GM23338 (cell line): ENCODE measurements at regions not wholly inside any gene's neighbourhood (a gene's known extent, or its start where the extent isn't known, plus 50 kb on each side); places are given as distances from the start of the nearest gene placed in this dataset.

ENCODE experiments used
- ATAC-seq: fragments of 200-7000 bp; cut with Tn5 transposase; 3 replicates; pipeline ENCODE4 v1.9.1; 2020
- DNase-seq: peaks from one replicate; pipeline ENCODE4 v3.0.0-alpha.2; 2015; ENCODE audit warnings: low spot score
- H2AFZ ChIP-seq: fragments of 200-600 bp; sonication (generic); 2 replicates; pipeline ENCODE4 v1.8.0; 2016; ENCODE audit warnings: antibody characterized with exemption, mild to moderate bottlenecking, moderate library complexity
- H3F3A ChIP-seq: fragments of 200-600 bp; sonication (generic); replicated peaks from 2 replicates; pipeline ENCODE4 v1.8.0; 2017; ENCODE audit warnings: antibody characterized with exemption, mixed run types, low read depth
- H3K27ac ChIP-seq: fragments of 200-600 bp; sonication (generic); 2 replicates; pipeline ENCODE4 v1.6.1; 2016; ENCODE audit warnings: low read depth
- H3K27me3 ChIP-seq: fragments of 200-600 bp; sonication (generic); 2 replicates; pipeline ENCODE4 v1.8.0; 2016; ENCODE audit warnings: mild to moderate bottlenecking, mixed run types, moderate library complexity; ENCODE audit not compliant: insufficient read depth
- H3K36me3 ChIP-seq: fragments of 200-600 bp; sonication (generic); 2 replicates; pipeline ENCODE4 v1.8.0; 2016; ENCODE audit warnings: mild to moderate bottlenecking; ENCODE audit not compliant: insufficient read depth
- H3K4me1 ChIP-seq: fragments of 200-600 bp; sonication (generic); 2 replicates; pipeline ENCODE4 v1.8.0; 2016; ENCODE audit warnings: mild to moderate bottlenecking, moderate library complexity; ENCODE audit not compliant: insufficient read depth
- H3K4me2 ChIP-seq: fragments of 200-600 bp; sonication (generic); 2 replicates; pipeline ENCODE4 v1.7.1; 2017; ENCODE audit warnings: mixed run types
- H3K4me3 ChIP-seq: fragments of 200-600 bp; sonication (generic); 2 replicates; pipeline ENCODE4 v1.6.1; 2016; ENCODE audit warnings: mixed run types
- H3K79me2 ChIP-seq: fragments of 200-600 bp; sonication (generic); replicated peaks from 2 replicates; pipeline ENCODE4 v1.8.0; 2017; ENCODE audit warnings: mild to moderate bottlenecking; ENCODE audit not compliant: insufficient read depth
- H3K9me2 ChIP-seq: fragments of 200-600 bp; sonication (generic); 2 replicates; pipeline ENCODE4 v1.8.0; 2017; ENCODE audit not compliant: insufficient read depth
- H4K20me1 ChIP-seq: fragments of 200-600 bp; sonication (generic); replicated peaks from 2 replicates; pipeline ENCODE4 v1.8.0; 2017; ENCODE audit warnings: mild to moderate bottlenecking; ENCODE audit not compliant: insufficient read depth
- H3K27ac Mint-ChIP-seq: 2 replicates; pipeline ENCODE4 v1.8.0; 2020; ENCODE audit warnings: inconsistent platforms, mild to moderate bottlenecking, moderate library complexity, mixed read lengths
- H3K27me3 Mint-ChIP-seq: 3 replicates; pipeline ENCODE4 v1.8.0; 2022; ENCODE audit warnings: low read depth, mild to moderate bottlenecking, moderate library complexity, mixed read lengths, inconsistent platforms; ENCODE audit not compliant: insufficient read depth, poor library complexity
- H3K36me3 Mint-ChIP-seq: 3 replicates; pipeline ENCODE4 v1.8.0; 2021; ENCODE audit warnings: low read depth, mild to moderate bottlenecking, inconsistent platforms, moderate library complexity, mixed read lengths
- H3K4me1 Mint-ChIP-seq: 3 replicates; pipeline ENCODE4 v1.8.0; 2020; ENCODE audit warnings: mild to moderate bottlenecking, inconsistent platforms, mixed read lengths
- H3K4me3 Mint-ChIP-seq: 3 replicates; pipeline ENCODE4 v1.8.0; 2021; ENCODE audit warnings: moderate library complexity, mild to moderate bottlenecking, inconsistent platforms, mixed read lengths
- H3K9me3 Mint-ChIP-seq: 3 replicates; pipeline ENCODE4 v1.8.0; 2020; ENCODE audit warnings: moderate library complexity, mild to moderate bottlenecking, inconsistent platforms, mixed read lengths
- CREB1 ChIP-seq: fragments of 250-450 bp; sonication (Bioruptor Pico); IDR thresholded peaks from 2 replicates; pipeline ENCODE4 v1.5.0; 2020; ENCODE audit warnings: low read depth, mild to moderate bottlenecking, moderate library complexity
- EZH2 ChIP-seq: fragments of 200-600 bp; sonication (generic); IDR thresholded peaks from one replicate; pipeline ENCODE4 v1.8.0; 2017; ENCODE audit warnings: antibody characterized with exemption, mild to moderate bottlenecking, low read depth; ENCODE audit not compliant: unreplicated experiment
- EZH2phosphoT487 ChIP-seq: fragments of 200-600 bp; sonication (generic); IDR thresholded peaks from one replicate; pipeline ENCODE4 v1.8.1; 2018; ENCODE audit warnings: antibody characterized with exemption; ENCODE audit not compliant: unreplicated experiment
- JUNB ChIP-seq: IDR thresholded peaks from one replicate; pipeline ENCODE4 v1.6.1; 2016; ENCODE audit warnings: antibody characterized with exemption; ENCODE audit not compliant: unreplicated experiment
- NANOG ChIP-seq: IDR thresholded peaks from 2 replicates; pipeline ENCODE4 v1.6.1; 2016; ENCODE audit warnings: antibody characterized with exemption, borderline replicate concordance
- POLR2AphosphoS5 ChIP-seq: IDR thresholded peaks from 2 replicates; pipeline ENCODE4 v1.6.1; 2016; ENCODE audit warnings: antibody characterized with exemption, low read depth
- STAT1 ChIP-seq: IDR thresholded peaks from one replicate; pipeline ENCODE4 v1.6.1; 2016; ENCODE audit warnings: antibody characterized with exemption; ENCODE audit not compliant: unreplicated experiment
- ZNF114 ChIP-seq: fragments of 250-450 bp; sonication (Bioruptor Pico); IDR thresholded peaks from 2 replicates; pipeline ENCODE4 v1.5.0; 2020; ENCODE audit warnings: mild to moderate bottlenecking, moderate library complexity
- TF ChIP-seq, protein P1 (sequence below): IDR thresholded peaks from 2 replicates; pipeline ENCODE4 v1.6.1; 2016; ENCODE audit warnings: antibody characterized with exemption
- TF ChIP-seq, protein P2 (sequence below), 2 experiments: fragments of 200-600 bp in 1 of 2; sonication (generic) in 1 of 2; conservative IDR thresholded peaks; 2 replicates each; pipeline versions ENCODE4 v1.5.1 to v1.6.1; 2016 to 2017; ENCODE audit warnings: antibody characterized with exemption in 2 of 2, low read depth in 2 of 2, mild to moderate bottlenecking in 2 of 2, moderate library complexity in 1 of 2
- TF ChIP-seq, protein P3 (sequence below): fragments of 250-450 bp; sonication (Bioruptor Pico); IDR thresholded peaks from 2 replicates; pipeline ENCODE4 v1.5.0; 2020; ENCODE audit warnings: mild to moderate bottlenecking, moderate library complexity

DNA sequence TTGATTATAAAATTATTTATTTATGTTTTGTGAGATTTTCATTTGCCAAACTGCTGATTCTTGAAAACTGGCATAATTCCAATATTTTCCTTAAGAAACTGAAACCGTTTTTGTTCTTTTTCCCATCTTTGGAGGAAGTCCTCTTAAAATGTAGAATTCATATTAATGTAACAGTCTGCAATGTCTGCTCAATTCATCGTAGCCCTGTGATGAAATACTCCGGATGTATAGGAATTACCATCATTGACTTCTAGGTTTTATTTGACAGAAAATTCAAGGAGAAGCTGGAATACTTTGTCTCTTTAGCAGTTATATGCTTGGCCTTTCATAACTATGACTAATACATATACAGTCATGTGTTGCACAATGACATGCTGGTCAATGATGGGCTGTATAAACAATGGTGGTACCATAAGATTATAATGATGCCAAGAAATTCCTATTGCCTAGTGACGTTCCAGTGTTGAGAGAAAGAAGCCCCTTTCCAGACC, 185.0 kb upstream of the GPRIN3 start:
- no peaks in the 10 kb centered on the region; the same call in 1 of the 3 replicates for H3K9me3 Mint-ChIP-seq

DNA sequence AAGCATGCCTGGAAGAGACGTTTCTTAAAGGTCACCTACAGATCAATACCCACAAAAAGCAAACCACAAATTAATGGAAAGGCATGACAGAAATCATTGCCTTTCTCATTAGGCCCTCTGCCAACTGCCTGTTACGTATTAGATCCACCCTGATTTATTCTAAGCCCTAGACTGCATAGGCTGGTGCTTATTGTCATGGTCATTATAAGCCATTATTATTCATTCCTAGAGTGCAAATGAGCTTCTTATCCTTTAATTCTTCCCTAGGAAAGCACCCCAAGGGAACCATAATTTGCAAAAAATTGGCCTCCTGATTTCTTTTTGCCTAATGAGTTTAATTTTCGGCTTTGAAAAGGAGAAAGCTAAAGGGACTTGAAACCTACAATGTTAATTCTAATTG, 184.2 kb upstream of the GPRIN3 start:
- H3K36me3 Mint-ChIP-seq = peaks cover 5% of the 10 kb centered on the region
- peak overlapping the region; percentile 61 for H3K4me2 ChIP-seq
- H3K36me3 ChIP-seq = no peaks in the 10 kb centered on the region
- peaks cover 3% of the 10 kb centered on the region for H3K27me3 Mint-ChIP-seq
- H3K4me3 ChIP-seq = peak overlapping the region; percentile 31
- H3F3A ChIP-seq = no peaks in the 10 kb centered on the region
- H4K20me1 ChIP-seq = no peaks in the 10 kb centered on the region
- peak overlapping the region; percentile 1; the same call in 2 of the 3 replicates for H3K4me3 Mint-ChIP-seq
- H2AFZ ChIP-seq = no peak overlapping the region
- peaks cover 26% of the 10 kb centered on the region for H3K4me1 Mint-ChIP-seq
- peak; percentile 57 for DNase-seq
- H3K9me2 ChIP-seq = no peaks in the 10 kb centered on the region
- no peaks in the 10 kb centered on the region; the same call in 1 of the 3 replicates for H3K9me3 Mint-ChIP-seq
- ATAC-seq = peak; percentile 78
- H3K4me1 ChIP-seq = peaks cover 26% of the 10 kb centered on the region
- H3K27ac Mint-ChIP-seq = 0 out of 2 replicates have a peak overlapping the region, but pooled peaks have one; percentile 49
- peak overlapping the region; percentile 27; the same call in 1 of the 2 replicates for H3K27ac ChIP-seq
- no peaks in the 10 kb centered on the region for H3K27me3 ChIP-seq
- no peaks in the 10 kb centered on the region for H3K79me2 ChIP-seq
- TF ChIP-seq, protein P1, sequence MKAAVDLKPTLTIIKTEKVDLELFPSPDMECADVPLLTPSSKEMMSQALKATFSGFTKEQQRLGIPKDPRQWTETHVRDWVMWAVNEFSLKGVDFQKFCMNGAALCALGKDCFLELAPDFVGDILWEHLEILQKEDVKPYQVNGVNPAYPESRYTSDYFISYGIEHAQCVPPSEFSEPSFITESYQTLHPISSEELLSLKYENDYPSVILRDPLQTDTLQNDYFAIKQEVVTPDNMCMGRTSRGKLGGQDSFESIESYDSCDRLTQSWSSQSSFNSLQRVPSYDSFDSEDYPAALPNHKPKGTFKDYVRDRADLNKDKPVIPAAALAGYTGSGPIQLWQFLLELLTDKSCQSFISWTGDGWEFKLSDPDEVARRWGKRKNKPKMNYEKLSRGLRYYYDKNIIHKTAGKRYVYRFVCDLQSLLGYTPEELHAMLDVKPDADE = no peak
- TF ChIP-seq CREB1 (CRISPR knock-in tag) (no peak), NANOG (no peak), JUNB (no peak), EZH2phosphoT487 (no peak), ZNF114 (CRISPR knock-in tag) (no peak), EZH2 (no peak), POLR2AphosphoS5 (no peak), STAT1 (no peak)
- TF ChIP-seq, protein P2, sequence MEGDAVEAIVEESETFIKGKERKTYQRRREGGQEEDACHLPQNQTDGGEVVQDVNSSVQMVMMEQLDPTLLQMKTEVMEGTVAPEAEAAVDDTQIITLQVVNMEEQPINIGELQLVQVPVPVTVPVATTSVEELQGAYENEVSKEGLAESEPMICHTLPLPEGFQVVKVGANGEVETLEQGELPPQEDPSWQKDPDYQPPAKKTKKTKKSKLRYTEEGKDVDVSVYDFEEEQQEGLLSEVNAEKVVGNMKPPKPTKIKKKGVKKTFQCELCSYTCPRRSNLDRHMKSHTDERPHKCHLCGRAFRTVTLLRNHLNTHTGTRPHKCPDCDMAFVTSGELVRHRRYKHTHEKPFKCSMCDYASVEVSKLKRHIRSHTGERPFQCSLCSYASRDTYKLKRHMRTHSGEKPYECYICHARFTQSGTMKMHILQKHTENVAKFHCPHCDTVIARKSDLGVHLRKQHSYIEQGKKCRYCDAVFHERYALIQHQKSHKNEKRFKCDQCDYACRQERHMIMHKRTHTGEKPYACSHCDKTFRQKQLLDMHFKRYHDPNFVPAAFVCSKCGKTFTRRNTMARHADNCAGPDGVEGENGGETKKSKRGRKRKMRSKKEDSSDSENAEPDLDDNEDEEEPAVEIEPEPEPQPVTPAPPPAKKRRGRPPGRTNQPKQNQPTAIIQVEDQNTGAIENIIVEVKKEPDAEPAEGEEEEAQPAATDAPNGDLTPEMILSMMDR (conservative IDR thresholded peaks at IDR 0.05; ENCODE audit: low read depth in 2 of 2) = no peak
- TF ChIP-seq, protein P3, sequence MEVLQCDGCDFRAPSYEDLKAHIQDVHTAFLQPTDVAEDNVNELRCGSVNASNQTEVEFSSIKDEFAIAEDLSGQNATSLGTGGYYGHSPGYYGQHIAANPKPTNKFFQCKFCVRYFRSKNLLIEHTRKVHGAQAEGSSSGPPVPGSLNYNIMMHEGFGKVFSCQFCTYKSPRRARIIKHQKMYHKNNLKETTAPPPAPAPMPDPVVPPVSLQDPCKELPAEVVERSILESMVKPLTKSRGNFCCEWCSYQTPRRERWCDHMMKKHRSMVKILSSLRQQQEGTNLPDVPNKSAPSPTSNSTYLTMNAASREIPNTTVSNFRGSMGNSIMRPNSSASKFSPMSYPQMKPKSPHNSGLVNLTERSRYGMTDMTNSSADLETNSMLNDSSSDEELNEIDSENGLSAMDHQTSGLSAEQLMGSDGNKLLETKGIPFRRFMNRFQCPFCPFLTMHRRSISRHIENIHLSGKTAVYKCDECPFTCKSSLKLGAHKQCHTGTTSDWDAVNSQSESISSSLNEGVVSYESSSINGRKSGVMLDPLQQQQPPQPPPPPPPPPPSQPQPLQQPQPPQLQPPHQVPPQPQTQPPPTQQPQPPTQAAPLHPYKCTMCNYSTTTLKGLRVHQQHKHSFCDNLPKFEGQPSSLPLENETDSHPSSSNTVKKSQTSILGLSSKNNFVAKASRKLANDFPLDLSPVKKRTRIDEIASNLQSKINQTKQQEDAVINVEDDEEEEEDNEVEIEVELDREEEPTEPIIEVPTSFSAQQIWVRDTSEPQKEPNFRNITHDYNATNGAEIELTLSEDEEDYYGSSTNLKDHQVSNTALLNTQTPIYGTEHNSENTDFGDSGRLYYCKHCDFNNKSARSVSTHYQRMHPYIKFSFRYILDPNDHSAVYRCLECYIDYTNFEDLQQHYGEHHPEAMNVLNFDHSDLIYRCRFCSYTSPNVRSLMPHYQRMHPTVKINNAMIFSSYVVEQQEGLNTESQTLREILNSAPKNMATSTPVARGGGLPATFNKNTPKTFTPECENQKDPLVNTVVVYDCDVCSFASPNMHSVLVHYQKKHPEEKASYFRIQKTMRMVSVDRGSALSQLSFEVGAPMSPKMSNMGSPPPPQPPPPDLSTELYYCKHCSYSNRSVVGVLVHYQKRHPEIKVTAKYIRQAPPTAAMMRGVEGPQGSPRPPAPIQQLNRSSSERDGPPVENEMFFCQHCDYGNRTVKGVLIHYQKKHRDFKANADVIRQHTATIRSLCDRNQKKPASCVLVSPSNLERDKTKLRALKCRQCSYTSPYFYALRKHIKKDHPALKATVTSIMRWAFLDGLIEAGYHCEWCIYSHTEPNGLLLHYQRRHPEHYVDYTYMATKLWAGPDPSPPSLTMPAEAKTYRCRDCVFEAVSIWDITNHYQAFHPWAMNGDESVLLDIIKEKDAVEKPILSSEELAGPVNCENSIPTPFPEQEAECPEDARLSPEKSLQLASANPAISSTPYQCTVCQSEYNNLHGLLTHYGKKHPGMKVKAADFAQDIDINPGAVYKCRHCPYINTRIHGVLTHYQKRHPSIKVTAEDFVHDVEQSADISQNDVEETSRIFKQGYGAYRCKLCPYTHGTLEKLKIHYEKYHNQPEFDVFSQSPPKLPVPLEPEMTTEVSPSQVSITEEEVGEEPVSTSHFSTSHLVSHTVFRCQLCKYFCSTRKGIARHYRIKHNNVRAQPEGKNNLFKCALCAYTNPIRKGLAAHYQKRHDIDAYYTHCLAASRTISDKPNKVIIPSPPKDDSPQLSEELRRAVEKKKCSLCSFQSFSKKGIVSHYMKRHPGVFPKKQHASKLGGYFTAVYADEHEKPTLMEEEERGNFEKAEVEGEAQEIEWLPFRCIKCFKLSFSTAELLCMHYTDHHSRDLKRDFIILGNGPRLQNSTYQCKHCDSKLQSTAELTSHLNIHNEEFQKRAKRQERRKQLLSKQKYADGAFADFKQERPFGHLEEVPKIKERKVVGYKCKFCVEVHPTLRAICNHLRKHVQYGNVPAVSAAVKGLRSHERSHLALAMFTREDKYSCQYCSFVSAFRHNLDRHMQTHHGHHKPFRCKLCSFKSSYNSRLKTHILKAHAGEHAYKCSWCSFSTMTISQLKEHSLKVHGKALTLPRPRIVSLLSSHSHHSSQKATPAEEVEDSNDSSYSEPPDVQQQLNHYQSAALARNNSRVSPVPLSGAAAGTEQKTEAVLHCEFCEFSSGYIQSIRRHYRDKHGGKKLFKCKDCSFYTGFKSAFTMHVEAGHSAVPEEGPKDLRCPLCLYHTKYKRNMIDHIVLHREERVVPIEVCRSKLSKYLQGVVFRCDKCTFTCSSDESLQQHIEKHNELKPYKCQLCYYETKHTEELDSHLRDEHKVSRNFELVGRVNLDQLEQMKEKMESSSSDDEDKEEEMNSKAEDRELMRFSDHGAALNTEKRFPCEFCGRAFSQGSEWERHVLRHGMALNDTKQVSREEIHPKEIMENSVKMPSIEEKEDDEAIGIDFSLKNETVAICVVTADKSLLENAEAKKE (CRISPR knock-in tag) = no peak

More for the DNA sequence above, 185.0 kb upstream of the GPRIN3 start:
- no peak overlapping the region for H2AFZ ChIP-seq
- Mint-ChIP-seq H3K27ac (no peak overlapping the region), H3K36me3 (peaks cover 5% of the 10 kb centered on the region), H3K4me3 (no peak overlapping the region), H3K27me3 (peaks cover 3% of the 10 kb centered on the region), H3K4me1 (peaks cover 26% of the 10 kb centered on the region)
- no peaks in the 10 kb centered on the region for H3K79me2 ChIP-seq
- H3K4me1 ChIP-seq = peaks cover 26% of the 10 kb centered on the region
- no peaks in the 10 kb centered on the region for H4K20me1 ChIP-seq
- no peaks in the 10 kb centered on the region for H3K36me3 ChIP-seq
- peak overlapping the region; percentile 61 for H3K4me2 ChIP-seq
- ATAC-seq (no peak), DNase-seq (no peak)
- TF ChIP-seq CREB1 (CRISPR knock-in tag) (no peak), JUNB (no peak)
- H3K9me2 ChIP-seq = no peaks in the 10 kb centered on the region
- no peak overlapping the region; the same call in 1 of the 2 replicates for H3K4me3 ChIP-seq
- no peaks in the 10 kb centered on the region for H3K27me3 ChIP-seq
- no peak overlapping the region; the same call in 1 of the 2 replicates for H3K27ac ChIP-seq
- H3F3A ChIP-seq = no peaks in the 10 kb centered on the region
